ENCODE measurements at regions not wholly inside any gene's neighbourhood (a gene's known extent, or its start where the extent isn't known, plus 50 kb on each side); places are given as distances from the start of the nearest gene placed in this dataset.

- H3K4me2 ChIP-seq (ENCODE audit: low read depth, low read length, poor library complexity, severe bottlenecking), result no peak overlapping the region
- no peaks in the 10 kb centered on the region for H3K4me1 ChIP-seq (ENCODE audit: insufficient read depth, low read length, poor library complexity, severe bottlenecking)
- no peak overlapping the region for H2AFZ ChIP-seq (ENCODE audit: low read length)
- no peaks in the 10 kb centered on the region for H3K36me3 ChIP-seq (ENCODE audit: insufficient read depth, low read length)
- H3F3A ChIP-seq (ENCODE audit: low read depth), result no peaks in the 10 kb centered on the region
- no peaks in the 10 kb centered on the region for H4K20me1 ChIP-seq (ENCODE audit: insufficient read depth, low read length, poor library complexity, severe bottlenecking)
- TF ChIP-seq EZH2phosphoT487 (IDR thresholded peaks at IDR 0.05; ENCODE audit: borderline replicate concordance), result no peak
- TF ChIP-seq, protein P1, sequence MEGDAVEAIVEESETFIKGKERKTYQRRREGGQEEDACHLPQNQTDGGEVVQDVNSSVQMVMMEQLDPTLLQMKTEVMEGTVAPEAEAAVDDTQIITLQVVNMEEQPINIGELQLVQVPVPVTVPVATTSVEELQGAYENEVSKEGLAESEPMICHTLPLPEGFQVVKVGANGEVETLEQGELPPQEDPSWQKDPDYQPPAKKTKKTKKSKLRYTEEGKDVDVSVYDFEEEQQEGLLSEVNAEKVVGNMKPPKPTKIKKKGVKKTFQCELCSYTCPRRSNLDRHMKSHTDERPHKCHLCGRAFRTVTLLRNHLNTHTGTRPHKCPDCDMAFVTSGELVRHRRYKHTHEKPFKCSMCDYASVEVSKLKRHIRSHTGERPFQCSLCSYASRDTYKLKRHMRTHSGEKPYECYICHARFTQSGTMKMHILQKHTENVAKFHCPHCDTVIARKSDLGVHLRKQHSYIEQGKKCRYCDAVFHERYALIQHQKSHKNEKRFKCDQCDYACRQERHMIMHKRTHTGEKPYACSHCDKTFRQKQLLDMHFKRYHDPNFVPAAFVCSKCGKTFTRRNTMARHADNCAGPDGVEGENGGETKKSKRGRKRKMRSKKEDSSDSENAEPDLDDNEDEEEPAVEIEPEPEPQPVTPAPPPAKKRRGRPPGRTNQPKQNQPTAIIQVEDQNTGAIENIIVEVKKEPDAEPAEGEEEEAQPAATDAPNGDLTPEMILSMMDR (conservative IDR thresholded peaks at IDR 0.05; ENCODE audit: low read length), result no peak
- no peak overlapping the region for H3K9ac ChIP-seq (ENCODE audit: low read depth, low read length, poor library complexity, severe bottlenecking)
- H3K4me3 ChIP-seq (ENCODE audit: low read length, poor library complexity, severe bottlenecking), result no peak overlapping the region
- H3K9me2 ChIP-seq (replicated peaks; ENCODE audit: low read depth, low read length), result no peaks in the 10 kb centered on the region
- H3K9me3 ChIP-seq (ENCODE audit: insufficient read depth, low read depth, low read length), result no peaks in the 10 kb centered on the region
- H3K27me3 ChIP-seq (ENCODE audit: insufficient read depth, low read length, poor library complexity, severe bottlenecking), result no peaks in the 10 kb centered on the region
- H3K79me2 ChIP-seq (ENCODE audit: insufficient read depth, low read length), result no peaks in the 10 kb centered on the region
Observed at GRCh38 chr1:30491831-30492230, 231.6 kb downstream of the MATN1 start.

GRCh38 chr1:30490554-30491053 lies 232.8 kb downstream of the MATN1 start:
- Histone ChIP-seq H3K9me3 (ENCODE audit: insufficient read depth, low read depth, low read length) (no peaks in the 10 kb centered on the region; the same call in 1 of the 2 replicates), H3K9me2 (replicated peaks; ENCODE audit: low read depth, low read length) (no peaks in the 10 kb centered on the region), H3K4me3 (ENCODE audit: low read length, poor library complexity, severe bottlenecking) (no peak overlapping the region), H3K27me3 (ENCODE audit: insufficient read depth, low read length, poor library complexity, severe bottlenecking) (no peaks in the 10 kb centered on the region), H3K4me1 (ENCODE audit: insufficient read depth, low read length, poor library complexity, severe bottlenecking) (no peaks in the 10 kb centered on the region), H3K9ac (ENCODE audit: low read depth, low read length, poor library complexity, severe bottlenecking) (no peak overlapping the region), H3K36me3 (ENCODE audit: insufficient read depth, low read length) (no peaks in the 10 kb centered on the region), H3K79me2 (ENCODE audit: insufficient read depth, low read length) (no peaks in the 10 kb centered on the region), H4K20me1 (ENCODE audit: insufficient read depth, low read length, poor library complexity, severe bottlenecking) (no peaks in the 10 kb centered on the region), H3F3A (ENCODE audit: low read depth) (no peaks in the 10 kb centered on the region), H3K4me2 (ENCODE audit: low read depth, low read length, poor library complexity, severe bottlenecking) (no peak overlapping the region), H2AFZ (ENCODE audit: low read length) (no peak overlapping the region)
- TF ChIP-seq, protein P1 (conservative IDR thresholded peaks at IDR 0.05; ENCODE audit: low read length), result no peak
- TF ChIP-seq EZH2phosphoT487 (IDR thresholded peaks at IDR 0.05; ENCODE audit: borderline replicate concordance), result no peak

- no peak overlapping the region for H2AFZ ChIP-seq (ENCODE audit: low read length)
- no peak overlapping the region for H3K9ac ChIP-seq (ENCODE audit: low read depth, low read length, poor library complexity, severe bottlenecking)
- H3K79me2 ChIP-seq (ENCODE audit: insufficient read depth, low read length), result no peaks in the 10 kb centered on the region
- no peak overlapping the region for H3K4me3 ChIP-seq (ENCODE audit: low read length, poor library complexity, severe bottlenecking)
- H3K36me3 ChIP-seq (ENCODE audit: insufficient read depth, low read length), result no peaks in the 10 kb centered on the region
- no peaks in the 10 kb centered on the region for H3F3A ChIP-seq (ENCODE audit: low read depth)
- no peaks in the 10 kb centered on the region for H3K9me2 ChIP-seq (replicated peaks; ENCODE audit: low read depth, low read length)
- H3K9me3 ChIP-seq (ENCODE audit: insufficient read depth, low read depth, low read length), result no peaks in the 10 kb centered on the region; the same call in 1 of the 2 replicates
- no peaks in the 10 kb centered on the region for H3K4me1 ChIP-seq (ENCODE audit: insufficient read depth, low read length, poor library complexity, severe bottlenecking)
- no peaks in the 10 kb centered on the region for H4K20me1 ChIP-seq (ENCODE audit: insufficient read depth, low read length, poor library complexity, severe bottlenecking)
- H3K4me2 ChIP-seq (ENCODE audit: low read depth, low read length, poor library complexity, severe bottlenecking), result no peak overlapping the region
- TF ChIP-seq, protein P1 (conservative IDR thresholded peaks at IDR 0.05; ENCODE audit: low read length), result no peak
- TF ChIP-seq EZH2phosphoT487 (IDR thresholded peaks at IDR 0.05; ENCODE audit: borderline replicate concordance), result no peak
- H3K27me3 ChIP-seq (ENCODE audit: insufficient read depth, low read length, poor library complexity, severe bottlenecking), result no peaks in the 10 kb centered on the region
Observed at GRCh38 chr1:30489737-30490389, 233.5 kb downstream of the MATN1 start.
